MV-4-11 (cell line): ENCODE measurements at regions not wholly inside any gene's neighbourhood (a gene's known extent, or its start where the extent isn't known, plus 50 kb on each side); places are given as distances from the start of the nearest gene placed in this dataset.

ENCODE experiments used
- DNase-seq: peaks from one replicate; lab custom pipeline; 2025; lab: John Stamatoyannopoulos, UW

GRCh38 chrX:16511796-16512776 lies 137.9 kb upstream of the S100G start:
- DNase-seq = no peak

GRCh38 chrX:16516232-16516876 lies 133.6 kb upstream of the S100G start:
- peak; percentile 80 for DNase-seq

- DNase-seq = no peak
These were observed 132.8 kb upstream of the S100G start for GRCh38 chrX:16517039-16517605.

GRCh38 chrX:16518131-16518530 lies 131.8 kb upstream of the S100G start:
- no peak for DNase-seq

GRCh38 chrX:16524316-16524715 lies 125.6 kb upstream of the S100G start:
- DNase-seq = no peak

GRCh38 chrX:16526003-16526402 lies 124.0 kb upstream of the S100G start:
- DNase-seq = no peak

GRCh38 chrX:16528620-16529019 lies 121.3 kb upstream of the S100G start:
- no peak for DNase-seq
